Activated T-helper 2 cell treated with anti-CD3 and anti-CD28 coated beads, Interferon-gamma antibody, Interleukin-2, Interleukin-4, amounts not matched to agents 10 μg/mL and 5 μg/mL and 100 μg/mL, durations not matched to agents 14 hours and 24 hours and 36 hours (primary cell): ENCODE measurements at regions not wholly inside any gene's neighbourhood (a gene's known extent, or its start where the extent isn't known, plus 50 kb on each side); places are given as distances from the start of the nearest gene placed in this dataset.

Experiments
- DNase-seq: peaks from one replicate; pipeline ENCODE4 v3.0.0; 2021; ENCODE audit warnings: low spot score
- H3K27ac Mint-ChIP-seq: one replicate; pipeline ENCODE4 v1.8.0; 2021; ENCODE audit warnings: mixed read lengths
- H3K27me3 Mint-ChIP-seq: one replicate; pipeline ENCODE4 v1.8.0; 2021; ENCODE audit warnings: low read depth, mixed read lengths
- H3K36me3 Mint-ChIP-seq: one replicate; pipeline ENCODE4 v1.8.0; 2021; ENCODE audit warnings: low read depth, mixed read lengths
- H3K4me1 Mint-ChIP-seq: one replicate; pipeline ENCODE4 v1.8.0; 2021; ENCODE audit warnings: low read depth, mixed read lengths
- H3K4me3 Mint-ChIP-seq: one replicate; pipeline ENCODE4 v1.8.0; 2021; ENCODE audit warnings: low read depth, mild to moderate bottlenecking, moderate library complexity, mixed read lengths
- H3K9me3 Mint-ChIP-seq: one replicate; pipeline ENCODE4 v1.8.0; 2021; ENCODE audit warnings: mixed read lengths
- intact Hi-C: fragments of 100-400 bp; cut with micrococcal nuclease; formaldehyde crosslinking; loops from one replicate; pipeline ENCODE4 v1.15.1; 2023

DNA sequence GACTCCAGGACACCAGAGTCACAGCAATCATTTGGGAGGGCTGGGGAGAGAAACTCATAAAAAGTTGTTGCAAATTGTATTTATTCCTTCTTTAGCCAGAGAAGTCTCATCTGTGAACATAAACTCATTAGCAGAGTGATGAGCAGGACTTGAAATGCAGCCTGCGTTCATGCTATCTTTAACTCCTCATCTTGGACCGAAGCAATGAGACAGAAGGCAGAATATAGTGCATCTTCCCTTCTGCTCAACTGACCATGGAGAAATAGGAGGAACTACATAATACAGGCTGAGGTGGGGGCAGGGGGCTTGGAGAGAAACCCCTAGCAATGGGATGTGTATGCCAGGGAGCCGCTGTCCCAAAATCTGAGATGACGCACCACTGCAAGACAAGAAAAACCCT is 121.8 kb upstream of the AJAP1 start:
- H3K4me3 Mint-ChIP-seq: no peak overlapping the region
- no peaks in the 10 kb centered on the region for H3K27me3 Mint-ChIP-seq
- no peak overlapping the region for H3K27ac Mint-ChIP-seq
- H3K9me3 Mint-ChIP-seq: no peaks in the 10 kb centered on the region
- intact Hi-C loops: no loop called here
- H3K36me3 Mint-ChIP-seq: no peaks in the 10 kb centered on the region
- no peak for DNase-seq
- H3K4me1 Mint-ChIP-seq: no peaks in the 10 kb centered on the region

DNA sequence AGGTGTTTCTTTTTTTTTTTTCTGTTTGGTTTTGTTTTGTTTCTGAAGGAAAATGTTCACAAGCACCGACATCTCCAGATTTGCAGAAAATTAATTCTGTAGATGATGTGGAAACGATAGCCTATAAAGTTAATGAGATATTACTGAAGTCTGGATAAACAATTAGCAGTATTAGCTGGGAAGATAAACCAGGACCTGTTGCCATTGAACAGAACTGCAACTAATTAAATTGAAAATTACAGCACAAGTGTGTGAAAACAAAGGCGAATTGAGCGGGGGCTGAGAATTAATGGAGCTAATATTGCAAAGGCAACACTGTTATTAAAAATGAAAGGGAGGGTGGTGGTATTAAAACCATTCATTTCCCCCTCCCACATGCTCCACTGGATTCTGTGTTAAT is 107.5 kb upstream of the AJAP1 start:
- H3K4me1 Mint-ChIP-seq: no peaks in the 10 kb centered on the region
- no peaks in the 10 kb centered on the region for H3K36me3 Mint-ChIP-seq
- DNase-seq: no peak
- no peak overlapping the region for H3K27ac Mint-ChIP-seq
- H3K27me3 Mint-ChIP-seq: no peaks in the 10 kb centered on the region
- intact Hi-C loops: no loop called here
- no peak overlapping the region for H3K4me3 Mint-ChIP-seq
- peaks cover 4% of the 10 kb centered on the region for H3K9me3 Mint-ChIP-seq

DNA sequence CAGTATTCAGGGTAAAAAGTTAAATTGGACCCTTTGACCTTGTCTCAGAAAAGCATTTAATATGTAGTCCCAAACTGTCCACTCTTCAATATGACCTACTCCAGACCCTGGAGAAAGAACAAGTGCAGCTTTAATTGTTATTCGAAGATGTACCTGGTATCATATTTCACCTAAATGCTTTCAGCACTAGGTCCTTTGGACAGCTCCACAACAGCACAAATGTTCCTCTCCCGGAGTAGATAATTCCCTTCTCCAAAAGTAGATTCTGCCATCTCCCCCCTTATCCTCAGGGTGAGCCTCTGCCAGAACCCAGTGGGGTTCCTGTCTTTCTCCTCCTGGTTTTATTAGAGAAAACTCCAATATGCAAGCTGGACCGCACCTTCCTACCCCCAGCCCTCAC is 104.5 kb upstream of the AJAP1 start:
- no peaks in the 10 kb centered on the region for H3K9me3 Mint-ChIP-seq

DNA sequence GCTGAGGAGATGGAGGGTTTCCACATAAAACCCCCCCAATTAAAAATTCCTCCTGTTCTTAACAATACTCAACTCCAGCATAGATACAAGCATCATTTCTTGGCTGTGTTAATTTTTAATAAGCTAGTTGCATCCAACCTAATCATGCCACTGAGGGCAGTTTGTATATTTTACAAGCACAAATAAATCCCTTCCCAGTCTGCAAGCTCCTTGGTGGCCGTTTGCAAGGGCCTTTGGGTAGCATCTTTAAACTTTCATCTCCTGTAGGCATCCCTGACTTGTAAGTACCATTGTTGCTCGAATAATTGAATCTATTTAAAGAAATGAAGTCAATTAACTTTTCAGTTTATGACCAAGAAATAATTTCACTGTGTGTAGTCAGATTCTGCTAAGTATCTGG is 103.5 kb upstream of the AJAP1 start:
- intact Hi-C loops: no loop called here
- no peak overlapping the region for H3K4me3 Mint-ChIP-seq
- H3K27ac Mint-ChIP-seq: no peak overlapping the region
- no peaks in the 10 kb centered on the region for H3K9me3 Mint-ChIP-seq
- no peak for DNase-seq
- H3K27me3 Mint-ChIP-seq: no peaks in the 10 kb centered on the region
- no peaks in the 10 kb centered on the region for H3K36me3 Mint-ChIP-seq
- no peaks in the 10 kb centered on the region for H3K4me1 Mint-ChIP-seq

More for the DNA sequence above, 104.5 kb upstream of the AJAP1 start:
- no peak overlapping the region for H3K4me3 Mint-ChIP-seq
- no peak overlapping the region for H3K27ac Mint-ChIP-seq
- H3K36me3 Mint-ChIP-seq: no peaks in the 10 kb centered on the region
- no peak for DNase-seq
- H3K27me3 Mint-ChIP-seq: no peaks in the 10 kb centered on the region
- intact Hi-C loops: no loop called here
- H3K4me1 Mint-ChIP-seq: no peaks in the 10 kb centered on the region

DNA sequence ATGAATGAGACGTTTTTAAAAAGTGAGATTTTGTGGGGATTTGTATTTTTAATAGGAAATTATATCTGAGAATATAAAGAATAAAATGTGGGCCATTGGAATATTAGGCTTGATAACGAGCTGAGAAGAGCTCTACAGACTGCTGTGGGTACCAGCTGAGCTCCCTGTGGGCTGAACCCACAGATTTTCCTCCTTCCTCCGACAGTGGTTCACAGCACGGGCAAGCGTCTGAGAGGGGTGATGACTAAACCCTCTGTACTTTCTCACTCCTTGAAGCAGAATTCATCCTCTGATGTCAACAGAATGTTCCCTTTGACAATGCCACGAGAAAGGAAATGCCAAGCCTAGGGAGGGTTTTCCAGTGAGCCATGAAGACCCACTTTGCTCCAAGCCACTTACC is 102.7 kb upstream of the AJAP1 start:
- DNase-seq: no peak
- Mint-ChIP-seq H3K4me3 (no peak overlapping the region), H3K36me3 (no peaks in the 10 kb centered on the region), H3K27ac (no peak overlapping the region), H3K27me3 (no peaks in the 10 kb centered on the region), H3K4me1 (no peaks in the 10 kb centered on the region), H3K9me3 (no peaks in the 10 kb centered on the region)
- intact Hi-C loops: no loop called here

DNA sequence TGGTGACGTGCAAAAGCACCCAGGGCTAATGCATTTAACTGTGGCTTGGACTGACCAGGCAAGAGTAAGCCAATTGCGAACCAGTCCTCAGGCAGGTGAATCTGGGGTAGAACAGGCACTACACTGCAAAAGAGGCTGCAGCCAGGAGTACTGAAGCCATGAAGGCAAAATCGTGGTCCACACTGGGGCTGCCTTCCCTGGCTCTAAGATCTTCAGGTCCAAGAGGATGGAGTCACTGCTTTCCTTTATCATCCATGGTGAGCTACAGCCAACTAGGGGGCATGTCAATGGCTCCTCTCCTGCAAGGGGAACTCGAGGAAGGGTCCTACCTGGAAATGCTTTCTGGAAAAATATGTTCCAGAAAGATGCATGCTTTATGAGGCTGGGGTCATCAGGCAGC is 100.6 kb upstream of the AJAP1 start:
- Mint-ChIP-seq H3K27me3 (no peaks in the 10 kb centered on the region), H3K9me3 (no peaks in the 10 kb centered on the region), H3K27ac (no peak overlapping the region), H3K4me1 (no peaks in the 10 kb centered on the region), H3K4me3 (no peak overlapping the region), H3K36me3 (no peaks in the 10 kb centered on the region)
- intact Hi-C loops: no loop called here
- no peak for DNase-seq

DNA sequence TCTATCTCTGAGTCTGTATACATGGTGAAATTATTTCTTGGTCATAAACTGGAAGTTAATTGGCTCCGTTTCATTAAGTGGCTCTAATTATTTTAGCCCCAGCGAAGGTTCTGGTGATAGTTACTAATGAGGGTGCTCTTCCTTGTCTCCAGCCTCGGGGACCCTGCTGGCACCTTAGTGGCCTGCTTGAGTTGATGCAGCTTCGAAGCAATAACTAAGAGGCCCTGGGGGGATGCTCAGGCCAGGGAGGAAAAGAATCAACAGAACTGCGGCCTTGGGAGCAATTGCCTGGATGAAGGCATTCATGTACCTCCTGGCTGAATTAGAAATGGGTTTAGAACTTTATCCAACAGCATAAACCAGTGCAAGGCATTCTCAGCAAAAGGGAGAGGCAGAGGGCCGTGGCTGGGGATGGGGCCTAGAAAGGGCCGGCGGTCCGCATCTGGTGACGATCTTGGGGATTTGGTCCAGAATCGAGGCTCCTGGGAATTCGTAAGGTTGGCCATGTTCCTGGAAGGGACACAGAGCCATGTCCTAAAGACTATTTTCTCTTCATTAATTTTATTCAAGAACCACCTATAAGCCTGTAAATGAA is 100.0 kb upstream of the AJAP1 start:
- Mint-ChIP-seq H3K27me3 (no peaks in the 10 kb centered on the region), H3K9me3 (no peaks in the 10 kb centered on the region), H3K36me3 (no peaks in the 10 kb centered on the region), H3K27ac (no peak overlapping the region), H3K4me1 (no peaks in the 10 kb centered on the region), H3K4me3 (no peak overlapping the region)
- DNase-seq: no peak
- intact Hi-C loops: no loop called here

DNA sequence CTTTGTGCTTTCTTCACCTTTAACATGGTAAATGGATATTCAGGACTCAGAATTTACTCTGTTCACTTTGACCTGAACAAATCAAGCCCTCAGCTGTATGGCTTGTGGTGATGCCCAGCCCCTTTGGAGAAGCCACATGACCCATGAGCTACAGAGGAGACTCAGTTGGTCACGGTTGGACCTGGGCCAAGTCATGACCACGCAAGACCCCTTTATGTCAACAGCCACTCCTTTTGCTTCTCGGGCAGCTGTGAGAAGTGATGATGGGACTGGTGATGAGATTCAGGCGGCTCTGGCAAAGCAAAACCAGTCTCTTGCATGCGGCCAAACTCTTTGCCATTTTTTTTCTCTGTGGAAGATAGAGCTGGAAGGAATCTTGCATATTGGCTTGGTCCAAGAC is 96.5 kb upstream of the AJAP1 start:
- intact Hi-C loops: no loop called here
- no peaks in the 10 kb centered on the region for H3K4me1 Mint-ChIP-seq
- DNase-seq: no peak
- H3K9me3 Mint-ChIP-seq: no peaks in the 10 kb centered on the region
- no peak overlapping the region for H3K27ac Mint-ChIP-seq
- H3K36me3 Mint-ChIP-seq: no peaks in the 10 kb centered on the region
- H3K4me3 Mint-ChIP-seq: no peak overlapping the region
- H3K27me3 Mint-ChIP-seq: no peaks in the 10 kb centered on the region

DNA sequence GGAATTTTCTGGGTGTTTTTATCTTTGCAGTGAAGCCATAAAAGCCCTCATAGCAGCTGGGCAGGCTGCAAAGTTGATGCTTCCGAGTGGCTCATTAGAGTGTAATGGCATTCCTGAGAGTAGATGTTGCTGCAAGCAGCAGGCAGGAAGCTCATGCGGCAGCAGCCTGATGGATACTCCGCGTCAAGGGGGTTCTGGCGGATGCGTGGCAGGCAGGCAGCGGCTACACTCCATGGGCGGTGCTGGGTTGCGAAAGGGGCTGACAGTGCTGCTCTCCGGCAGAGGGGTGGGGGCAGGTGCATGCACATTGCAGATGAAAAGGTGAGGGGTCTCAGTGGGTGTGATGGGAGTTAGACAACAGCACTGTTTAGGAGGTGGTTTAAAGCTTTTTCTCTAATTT is 93.2 kb upstream of the AJAP1 start:
- no peaks in the 10 kb centered on the region for H3K9me3 Mint-ChIP-seq
- no peaks in the 10 kb centered on the region for H3K4me1 Mint-ChIP-seq
- intact Hi-C loops: no loop called here
- H3K27me3 Mint-ChIP-seq: no peaks in the 10 kb centered on the region
- no peak overlapping the region for H3K27ac Mint-ChIP-seq
- no peaks in the 10 kb centered on the region for H3K36me3 Mint-ChIP-seq
- no peak for DNase-seq
- H3K4me3 Mint-ChIP-seq: no peak overlapping the region

DNA sequence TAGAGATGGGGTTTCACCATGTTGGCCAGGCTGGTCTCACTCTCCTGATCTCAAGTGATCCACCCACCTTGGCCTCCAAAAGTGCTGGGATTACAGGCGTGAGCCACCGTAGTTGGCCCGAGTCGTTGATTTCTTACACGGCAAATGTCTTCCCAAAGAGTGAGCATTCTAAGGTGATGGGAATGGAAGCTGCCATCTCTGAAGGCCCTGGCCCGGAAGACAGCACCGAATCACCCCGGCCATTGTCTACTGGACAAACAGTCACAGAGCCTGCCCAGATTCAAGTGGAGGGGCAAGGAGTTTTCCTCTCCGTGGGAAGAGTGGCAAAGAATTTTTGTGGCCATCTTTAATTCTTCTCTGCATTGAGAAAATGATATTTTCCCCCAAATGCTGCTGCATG is 92.1 kb upstream of the AJAP1 start:
- no peak for DNase-seq
- no peaks in the 10 kb centered on the region for H3K36me3 Mint-ChIP-seq
- intact Hi-C loops: no loop called here

DNA sequence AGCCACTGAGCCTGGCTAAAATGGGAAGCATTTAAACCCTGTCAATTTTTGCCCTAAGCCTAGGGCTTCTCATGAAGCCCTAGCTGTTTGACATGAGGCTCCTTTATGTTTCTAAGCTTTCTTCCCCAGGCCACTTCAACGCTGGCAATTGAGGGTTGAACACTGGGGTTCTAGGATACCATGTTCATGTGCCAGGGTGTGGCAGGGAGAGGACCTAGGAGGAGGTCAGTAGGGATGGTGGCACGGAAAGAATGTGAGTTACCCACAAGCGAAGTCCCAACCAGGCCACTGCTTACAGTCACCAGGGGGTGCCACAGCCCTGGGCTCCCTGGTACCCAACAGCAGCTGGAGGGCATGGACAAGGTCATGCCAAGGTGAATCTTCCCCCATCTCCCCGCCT is 90.8 kb upstream of the AJAP1 start:
- no peaks in the 10 kb centered on the region for H3K4me1 Mint-ChIP-seq
- H3K9me3 Mint-ChIP-seq: no peaks in the 10 kb centered on the region
- H3K27me3 Mint-ChIP-seq: no peaks in the 10 kb centered on the region
- H3K36me3 Mint-ChIP-seq: no peaks in the 10 kb centered on the region
- no peak for DNase-seq
- intact Hi-C loops: no loop called here
- no peak overlapping the region for H3K27ac Mint-ChIP-seq
- H3K4me3 Mint-ChIP-seq: no peak overlapping the region

More for the DNA sequence above, 92.1 kb upstream of the AJAP1 start:
- H3K4me1 Mint-ChIP-seq: no peaks in the 10 kb centered on the region
- no peaks in the 10 kb centered on the region for H3K9me3 Mint-ChIP-seq
- no peak overlapping the region for H3K27ac Mint-ChIP-seq
- H3K27me3 Mint-ChIP-seq: no peaks in the 10 kb centered on the region
- no peak overlapping the region for H3K4me3 Mint-ChIP-seq

DNA sequence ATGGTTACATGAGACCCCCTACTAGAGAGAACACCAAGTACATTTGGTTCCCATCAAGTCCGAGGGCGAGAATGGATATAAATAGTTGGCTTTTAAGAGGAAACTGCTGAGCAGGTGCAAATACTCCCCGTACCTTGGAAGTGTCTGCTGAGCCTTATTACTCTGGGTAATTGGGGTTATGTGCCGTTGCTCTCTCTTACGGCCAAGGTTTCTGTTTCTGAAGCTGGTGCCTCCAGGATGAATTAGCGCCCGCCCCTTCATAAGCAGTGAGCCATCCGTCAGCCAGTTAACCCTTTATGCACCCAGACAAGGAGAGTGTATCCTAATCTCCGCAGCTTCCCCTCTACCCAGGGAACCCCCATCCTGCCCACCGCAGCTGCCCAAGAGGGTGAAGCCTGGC is 90.4 kb upstream of the AJAP1 start:
- Mint-ChIP-seq H3K4me3 (no peak overlapping the region), H3K27me3 (no peaks in the 10 kb centered on the region), H3K36me3 (no peaks in the 10 kb centered on the region), H3K27ac (no peak overlapping the region), H3K9me3 (no peaks in the 10 kb centered on the region), H3K4me1 (no peaks in the 10 kb centered on the region)
- intact Hi-C loops: no loop called here
- DNase-seq: no peak

DNA sequence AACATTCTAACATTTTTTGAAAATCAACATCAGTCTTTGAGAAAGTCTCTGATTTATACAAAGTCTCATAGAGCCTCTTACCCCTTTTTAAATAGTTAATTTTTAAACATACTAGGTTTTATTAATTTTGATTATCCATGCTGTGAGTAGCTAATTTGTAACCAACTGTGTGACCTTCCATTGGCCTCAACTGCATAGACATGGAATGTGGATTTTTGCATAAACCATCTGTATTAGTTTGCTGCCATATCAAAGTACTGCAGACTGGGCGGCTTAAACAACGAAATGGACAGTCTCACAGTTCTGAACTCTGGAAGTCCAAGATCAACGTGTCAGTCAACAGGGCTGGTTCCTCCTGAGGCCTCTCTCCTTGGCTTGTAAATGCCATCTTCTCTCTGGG is 89.2 kb upstream of the AJAP1 start:
- Mint-ChIP-seq H3K9me3 (no peaks in the 10 kb centered on the region), H3K4me3 (no peak overlapping the region), H3K36me3 (no peaks in the 10 kb centered on the region), H3K4me1 (no peaks in the 10 kb centered on the region), H3K27me3 (no peaks in the 10 kb centered on the region), H3K27ac (no peak overlapping the region)
- intact Hi-C loops: no loop called here
- DNase-seq: no peak

DNA sequence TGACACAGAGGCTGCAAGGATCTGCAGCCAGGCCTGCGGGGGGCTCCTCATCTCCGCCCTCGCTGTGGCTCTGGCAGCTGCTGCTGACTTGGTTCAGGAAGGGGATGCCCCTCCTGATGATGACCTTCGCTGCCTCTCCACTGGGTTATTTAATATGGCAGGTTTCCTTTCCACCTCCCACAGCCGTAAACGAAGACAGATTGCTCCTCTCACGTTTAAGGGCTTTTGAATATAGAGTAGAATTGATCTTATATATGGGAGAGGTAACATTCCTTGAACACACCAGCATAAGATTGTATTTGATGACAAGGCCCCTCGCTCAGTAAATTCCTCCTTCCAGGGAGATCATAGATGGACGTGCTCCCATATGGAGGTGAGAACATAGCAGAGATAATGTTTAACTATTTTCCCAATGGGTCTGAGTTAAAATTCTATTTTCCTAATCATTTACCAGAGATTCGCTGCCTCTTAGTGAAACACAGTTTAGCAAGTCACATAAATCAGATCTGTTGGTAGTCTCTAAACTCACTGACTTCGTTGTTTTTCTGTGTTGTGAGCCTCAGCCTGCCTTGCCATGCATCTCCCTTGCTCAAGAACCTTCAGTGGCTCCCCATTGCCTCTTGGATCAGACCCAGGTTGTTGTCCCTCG is 88.5 kb upstream of the AJAP1 start:
- Mint-ChIP-seq H3K4me1 (no peaks in the 10 kb centered on the region), H3K9me3 (no peaks in the 10 kb centered on the region), H3K4me3 (no peak overlapping the region), H3K27me3 (no peaks in the 10 kb centered on the region), H3K36me3 (no peaks in the 10 kb centered on the region), H3K27ac (no peak overlapping the region)
- DNase-seq: no peak
- intact Hi-C loops: no loop called here
